GM23248 (cell line): ENCODE measurements at regions not wholly inside any gene's neighbourhood (a gene's known extent, or its start where the extent isn't known, plus 50 kb on each side); places are given as distances from the start of the nearest gene placed in this dataset.

Source experiments
- EZH2 ChIP-seq: fragments of 200-600 bp; sonication (generic); IDR thresholded peaks from 2 replicates; pipeline ENCODE4 v1.6.1; 2018; ENCODE audit warnings: antibody characterized with exemption, mild to moderate bottlenecking; ENCODE audit not compliant: insufficient read depth, poor library complexity, severe bottlenecking
- EZH2phosphoT487 ChIP-seq: fragments of 200-600 bp; sonication (generic); IDR thresholded peaks from 2 replicates; pipeline ENCODE4 v1.6.1; 2018; ENCODE audit warnings: antibody characterized with exemption, moderate library complexity, mild to moderate bottlenecking, low read depth; ENCODE audit not compliant: insufficient read depth

- TF ChIP-seq EZH2: no peak
- TF ChIP-seq EZH2phosphoT487: no peak
These were observed 82.0 kb upstream of the ESRRB start for GRCh38 chr14:76293923-76294322.
